IMR-90 (cell line): ENCODE measurements at regions not wholly inside any gene's neighbourhood (a gene's known extent, or its start where the extent isn't known, plus 50 kb on each side); places are given as distances from the start of the nearest gene placed in this dataset.

ENCODE experiments used
- ATAC-seq: fragments of 200-7000 bp; cut with Tn5 transposase; 2 replicates; pipeline ENCODE4 v1.9.1; 2020; ENCODE audit warnings: low read depth, mild to moderate bottlenecking, moderate library complexity
- BruUV-seq: library from RNA; stranded (reverse); fragments of 400-500 nt; replicated peaks from 2 replicates; lab custom pipeline; 2021; lab: Mats Ljungman, UMichigan
- CTCF ChIA-PET: fragments of 300-600 bp; formaldehyde crosslinking; extraction: SDS; loops from one replicate; lab custom pipeline; 2021; ENCODE audit warnings: antibody characterized with exemption; lab: Yijun Ruan, JAX
- POLR2A ChIA-PET: fragments of 300-600 bp; sonication (Branson Sonifier 250); formaldehyde crosslinking; loops from one replicate; lab custom pipeline; 2022; ENCODE audit warnings: antibody characterized with exemption; ENCODE audit not compliant: unreplicated experiment; lab: Charles Lee
- DNase-seq: peaks from one replicate; pipeline ENCODE4 v3.0.0; 2013
- H2AFZ ChIP-seq: replicated peaks from 2 replicates; pipeline ENCODE3; 2013; ENCODE audit warnings: low read length, mild to moderate bottlenecking; ENCODE audit not compliant: poor library complexity
- H2AK5ac ChIP-seq: 2 replicates; pipeline ENCODE4 v1.6.1; 2013; ENCODE audit warnings: low read depth, low read length, inconsistent platforms
- H2AK9ac ChIP-seq: replicated peaks from 2 replicates; pipeline ENCODE3; 2013; ENCODE audit warnings: mild to moderate bottlenecking, low read depth, low read length, moderate library complexity; ENCODE audit not compliant: poor library complexity
- H2BK120ac ChIP-seq: 2 replicates; pipeline ENCODE4 v1.6.1; 2013; ENCODE audit warnings: low read depth, low read length, inconsistent platforms
- H2BK15ac ChIP-seq: 3 replicates; pipeline ENCODE4 v1.6.1; 2013; ENCODE audit warnings: low read depth, low read length, inconsistent platforms
- H2BK20ac ChIP-seq: 2 replicates; pipeline ENCODE4 v1.6.1; 2013; ENCODE audit warnings: low read depth, mild to moderate bottlenecking, inconsistent platforms, low read length, moderate library complexity
- H2BK5ac ChIP-seq: 2 replicates; pipeline ENCODE4 v1.6.1; 2013; ENCODE audit warnings: mild to moderate bottlenecking, low read depth, low read length, inconsistent platforms; ENCODE audit not compliant: poor library complexity, severe bottlenecking
- H3K14ac ChIP-seq: replicated peaks from 2 replicates; pipeline ENCODE4 v1.6.1; 2013; ENCODE audit warnings: low read depth, low read length, inconsistent platforms
- H3K18ac ChIP-seq: 2 replicates; pipeline ENCODE4 v1.6.1; 2013; ENCODE audit warnings: low read depth, low read length, control low read depth
- H3K23ac ChIP-seq: 2 replicates; pipeline ENCODE4 v1.6.1; 2013; ENCODE audit warnings: low read depth, low read length, inconsistent platforms
- H3K27ac ChIP-seq: 2 replicates; pipeline ENCODE4 v1.5.1; 2013; ENCODE audit warnings: mild to moderate bottlenecking, control low read depth, low read length; ENCODE audit not compliant: insufficient read depth
- H3K27me3 ChIP-seq: 2 replicates; pipeline ENCODE4 v1.6.1; 2013; ENCODE audit warnings: low read length; ENCODE audit not compliant: control insufficient read depth, insufficient read depth
- H3K36me3 ChIP-seq: 2 replicates; pipeline ENCODE4 v1.6.1; 2013; ENCODE audit warnings: low read length, mixed read lengths; ENCODE audit not compliant: control insufficient read depth, insufficient read depth
- H3K4ac ChIP-seq: 2 replicates; pipeline ENCODE4 v1.6.1; 2013; ENCODE audit warnings: low read depth, low read length, inconsistent platforms
- H3K4me1 ChIP-seq: 2 replicates; pipeline ENCODE4 v1.6.1; 2013; ENCODE audit warnings: low read length, mixed read lengths; ENCODE audit not compliant: control insufficient read depth, insufficient read depth
- H3K4me2 ChIP-seq: 2 replicates; pipeline ENCODE4 v1.6.1; 2013; ENCODE audit warnings: low read depth, mild to moderate bottlenecking, control low read depth, low read length, moderate library complexity
- H3K4me3 ChIP-seq: 2 replicates; pipeline ENCODE4 v1.5.1; 2013; ENCODE audit warnings: low read depth, mild to moderate bottlenecking, control low read depth, low read length, moderate library complexity; ENCODE audit not compliant: insufficient read depth
- H3K56ac ChIP-seq: 2 replicates; pipeline ENCODE4 v1.6.1; 2013; ENCODE audit warnings: low read length, inconsistent platforms; ENCODE audit not compliant: insufficient read depth; ENCODE audit errors: extremely low read depth
- H3K79me1 ChIP-seq, 2 experiments: 2 replicates each; pipeline ENCODE4 v1.6.1; 2013; ENCODE audit warnings: low read length in 2 of 2, inconsistent platforms in 1 of 2, low read depth in 1 of 2
- H3K9ac ChIP-seq: 2 replicates; pipeline ENCODE4 v1.6.1; 2013; ENCODE audit warnings: low read depth, low read length, control low read depth
- H3K9me1 ChIP-seq: 2 replicates; pipeline ENCODE4 v1.6.1; 2013; ENCODE audit warnings: low read length, inconsistent platforms; ENCODE audit not compliant: insufficient read depth
- H3K9me3 ChIP-seq: 2 replicates; pipeline ENCODE4 v1.6.1; 2013; ENCODE audit warnings: low read length; ENCODE audit not compliant: control insufficient read depth, insufficient read depth
- H4K20me1 ChIP-seq: 2 replicates; pipeline ENCODE4 v1.6.1; 2013; ENCODE audit warnings: low read length, inconsistent platforms; ENCODE audit not compliant: insufficient read depth
- H4K5ac ChIP-seq: 2 replicates; pipeline ENCODE4 v1.6.1; 2013; ENCODE audit warnings: mild to moderate bottlenecking, low read depth, low read length, control low read depth
- H4K8ac ChIP-seq, 2 experiments: 2 replicates each; pipeline ENCODE4 v1.6.1; 2013; ENCODE audit warnings: low read depth in 2 of 2, low read length in 2 of 2, control low read depth in 1 of 2, inconsistent platforms in 1 of 2
- H4K91ac ChIP-seq: 2 replicates; pipeline ENCODE4 v1.6.1; 2013; ENCODE audit warnings: low read depth, low read length, inconsistent platforms; ENCODE audit not compliant: insufficient read depth
- CEBPB ChIP-seq: IDR thresholded peaks from 2 replicates; pipeline ENCODE4 v1.6.1; 2012; ENCODE audit warnings: low read depth, low read length, improper control_type of control experiment
- CHD1 ChIP-seq: IDR thresholded peaks from 2 replicates; pipeline ENCODE4 v1.6.1; 2012; ENCODE audit warnings: low read depth, low read length, improper control_type of control experiment
- FOS ChIP-seq: fragments of 150-350 bp; IDR thresholded peaks from 2 replicates; pipeline ENCODE4 v1.6.1; 2016; ENCODE audit warnings: low read depth, low read length
- MAFK ChIP-seq: IDR thresholded peaks from 2 replicates; pipeline ENCODE4 v1.6.1; 2012; ENCODE audit warnings: low read depth, low read length, improper control_type of control experiment
- MAZ ChIP-seq: IDR thresholded peaks from 2 replicates; pipeline ENCODE4 v1.6.1; 2012; ENCODE audit warnings: low read depth, mild to moderate bottlenecking, low read length, improper control_type of control experiment, moderate library complexity, borderline replicate concordance
- RAD21 ChIP-seq: IDR thresholded peaks from 2 replicates; pipeline ENCODE4 v1.6.1; 2012; ENCODE audit warnings: low read length, improper control_type of control experiment
- WGBS, 2 experiments: methylation state at CpG; one replicate each; pipeline versions ENCODE4 v1.1.5 to v1.1.7; 2013; ENCODE audit warnings: missing lambda C conversion rate in 2 of 2; ENCODE audit not compliant: insufficient read length in 1 of 2; ENCODE audit errors: extremely low coverage in 2 of 2; 5-methylcytosine and 5-hydroxymethylcytosine counted together
- dilution Hi-C: fragments of 300-500 bp; cut with HindIII; formaldehyde crosslinking; loops from one replicate; pipeline ENCODE4 v1.14.3; 2018; ENCODE audit warnings: low sequenced_read_pairs; ENCODE audit not compliant: unreplicated experiment
- in situ Hi-C: fragments of 300-500 bp; cut with MboI; formaldehyde crosslinking; loops from 3 replicates; pipeline ENCODE4 v1.14.3; 2019; ENCODE audit warnings: low sequenced_read_pairs, inconsistent platforms, mixed read lengths
- intact Hi-C: fragments of 100-400 bp; cut with micrococcal nuclease; formaldehyde crosslinking; loops from 2 replicates; pipeline ENCODE4 v1.10.0; 2022
- TF ChIP-seq, protein P1 (sequence below): fragments of 150-350 bp; IDR thresholded peaks from 2 replicates; pipeline ENCODE4 v1.6.1; 2016; ENCODE audit warnings: low read depth, mild to moderate bottlenecking, low read length, moderate library complexity, borderline replicate concordance
- TF ChIP-seq, protein P2 (sequence below): fragments of 150-350 bp; IDR thresholded peaks from 2 replicates; pipeline ENCODE4 v1.6.1; 2017; ENCODE audit warnings: mild to moderate bottlenecking, antibody characterized with exemption, low read length, low read depth

GRCh38 chr5:159788835-159789331, 127.4 kb upstream of the ADRA1B start:
- dilution Hi-C loops (no loop called here), in situ Hi-C loops (no loop called here), intact Hi-C loops (no loop called here)
- Histone ChIP-seq H3K36me3 (no peaks in the 10 kb centered on the region), H2BK20ac (no peak overlapping the region), H3K18ac (no peak overlapping the region), H2AK9ac (peak overlapping the region; percentile 53), H3K9me1 (peaks cover 5% of the 10 kb centered on the region; the same call in 1 of the 2 replicates), H3K27me3 (no peaks in the 10 kb centered on the region), H2AFZ (no peak overlapping the region), H4K8ac (no peak overlapping the region), H2AK5ac (no peak overlapping the region), H4K5ac (no peak overlapping the region), H3K9ac (no peak overlapping the region), H3K4me2 (no peak overlapping the region), H3K4ac (no peak overlapping the region), H3K27ac (no peak overlapping the region), H4K91ac (no peak overlapping the region), H2BK120ac (no peak overlapping the region), H3K56ac (no peak overlapping the region), H3K14ac (no peak overlapping the region), H3K23ac (no peak overlapping the region), H2BK5ac (no peak overlapping the region), H4K20me1 (no peaks in the 10 kb centered on the region), H3K4me1 (peaks cover 5% of the 10 kb centered on the region), H3K79me1 (no peaks in the 10 kb centered on the region), H3K9me3 (no peaks in the 10 kb centered on the region), H2BK15ac (no peak overlapping the region), H3K4me3 (no peak overlapping the region)
- BruUV-seq = no TSS peak
- POLR2A ChIA-PET = no interaction called here
- TF ChIP-seq RAD21 (no peak), CEBPB (no peak), FOS (no peak), CHD1 (no peak), MAZ (no peak), MAFK (no peak)
- TF ChIP-seq, protein P1, sequence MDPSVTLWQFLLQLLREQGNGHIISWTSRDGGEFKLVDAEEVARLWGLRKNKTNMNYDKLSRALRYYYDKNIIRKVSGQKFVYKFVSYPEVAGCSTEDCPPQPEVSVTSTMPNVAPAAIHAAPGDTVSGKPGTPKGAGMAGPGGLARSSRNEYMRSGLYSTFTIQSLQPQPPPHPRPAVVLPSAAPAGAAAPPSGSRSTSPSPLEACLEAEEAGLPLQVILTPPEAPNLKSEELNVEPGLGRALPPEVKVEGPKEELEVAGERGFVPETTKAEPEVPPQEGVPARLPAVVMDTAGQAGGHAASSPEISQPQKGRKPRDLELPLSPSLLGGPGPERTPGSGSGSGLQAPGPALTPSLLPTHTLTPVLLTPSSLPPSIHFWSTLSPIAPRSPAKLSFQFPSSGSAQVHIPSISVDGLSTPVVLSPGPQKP = no peak
- TF ChIP-seq, protein P2, sequence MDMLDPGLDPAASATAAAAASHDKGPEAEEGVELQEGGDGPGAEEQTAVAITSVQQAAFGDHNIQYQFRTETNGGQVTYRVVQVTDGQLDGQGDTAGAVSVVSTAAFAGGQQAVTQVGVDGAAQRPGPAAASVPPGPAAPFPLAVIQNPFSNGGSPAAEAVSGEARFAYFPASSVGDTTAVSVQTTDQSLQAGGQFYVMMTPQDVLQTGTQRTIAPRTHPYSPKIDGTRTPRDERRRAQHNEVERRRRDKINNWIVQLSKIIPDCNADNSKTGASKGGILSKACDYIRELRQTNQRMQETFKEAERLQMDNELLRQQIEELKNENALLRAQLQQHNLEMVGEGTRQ = no peak
- no peak for DNase-seq
- no CpG with 5 or more reads among the region's 5 CpGs for WGBS, 2 experiments
- CTCF ChIA-PET = no interaction called here
- no peak for ATAC-seq
